Lower leg skin (tissue), 3 donors: ENCODE measurements at regions not wholly inside any gene's neighbourhood (a gene's known extent, or its start where the extent isn't known, plus 50 kb on each side); places are given as distances from the start of the nearest gene placed in this dataset.

Source experiments
- CTCF ChIP-seq, 3 donors: fragments of 450-650 bp; IDR thresholded peaks; one replicate each; pipeline ENCODE4 v1.5.1; 2016; ENCODE audit warnings: antibody characterized with exemption in 3 of 3, mild to moderate bottlenecking in 3 of 3, moderate library complexity in 2 of 3
- POLR2A ChIP-seq, 2 donors: fragments of 450-650 bp; IDR thresholded peaks; one replicate each; pipeline ENCODE4 v1.6.1; 2016 to 2017; ENCODE audit warnings: antibody characterized with exemption in 2 of 2, mild to moderate bottlenecking in 1 of 2, moderate library complexity in 1 of 2

- TF ChIP-seq POLR2A (IDR thresholded peaks at IDR 0.05) (no peak), CTCF (IDR thresholded peaks at IDR 0.05) (no peak)
These were observed 300.4 kb downstream of the SNAPC1 start for GRCh38 chr14:62062645-62063044.
